HG02973 (cell line): ENCODE measurements at regions not wholly inside any gene's neighbourhood (a gene's known extent, or its start where the extent isn't known, plus 50 kb on each side); places are given as distances from the start of the nearest gene placed in this dataset.

Experiments used
- ATAC-seq: cut with Tn5 transposase; IDR thresholded peaks from one replicate; pipeline ENCODE4 v1.9.1; 2021; ENCODE audit warnings: moderate library complexity; ENCODE audit not compliant: unreplicated experiment

GRCh38 chr9:108473209-108474112 lies 382.3 kb downstream of the ACTL7B start:
- ATAC-seq = no peak

- no peak for ATAC-seq
These were observed 386.1 kb downstream of the ACTL7B start for GRCh38 chr9:108469654-108470053.

GRCh38 chr9:108468364-108468763 lies 387.4 kb downstream of the ACTL7B start:
- no peak for ATAC-seq

GRCh38 chr9:108467653-108468324 lies 388.0 kb downstream of the ACTL7B start:
- no peak for ATAC-seq

- ATAC-seq = no peak
These were observed 388.6 kb downstream of the ACTL7B start for GRCh38 chr9:108467161-108467560.

GRCh38 chr9:108466304-108466703 lies 389.5 kb downstream of the ACTL7B start:
- ATAC-seq = no peak

- ATAC-seq = no peak
These were observed 391.7 kb downstream of the ACTL7B start for GRCh38 chr9:108463932-108464606.

- ATAC-seq = no peak
These were observed 398.9 kb downstream of the ACTL7B start for GRCh38 chr9:108456903-108457302.

- ATAC-seq = no peak
These were observed 410.2 kb downstream of the ACTL7B start for GRCh38 chr9:108445431-108446071.

- no peak for ATAC-seq
These were observed 411.1 kb downstream of the ACTL7B start for GRCh38 chr9:108444400-108445358.

- no peak for ATAC-seq
These were observed 412.0 kb downstream of the ACTL7B start for GRCh38 chr9:108443741-108444140.

GRCh38 chr9:108443019-108443633 lies 412.7 kb downstream of the ACTL7B start:
- ATAC-seq = no peak

- no peak for ATAC-seq
These were observed 413.2 kb downstream of the ACTL7B start for GRCh38 chr9:108442627-108443018.

GRCh38 chr9:108441726-108442125 lies 414.1 kb downstream of the ACTL7B start:
- ATAC-seq = no peak

GRCh38 chr9:108441251-108441650 lies 414.5 kb downstream of the ACTL7B start:
- ATAC-seq = no peak

GRCh38 chr9:108439947-108440346 lies 415.8 kb downstream of the ACTL7B start:
- ATAC-seq = no peak

GRCh38 chr9:108437656-108438055 lies 418.1 kb downstream of the ACTL7B start:
- no peak for ATAC-seq

GRCh38 chr9:108436448-108436847 lies 419.3 kb downstream of the ACTL7B start:
- ATAC-seq = no peak

GRCh38 chr9:108434502-108434901 lies 421.3 kb downstream of the ACTL7B start:
- no peak for ATAC-seq

GRCh38 chr9:108434036-108434435 lies 421.8 kb downstream of the ACTL7B start:
- no peak for ATAC-seq
